Activated T-helper 9 cell treated with anti-CD3 and anti-CD28 coated beads, Interleukin-2, amount 50 U/mL, for 16 hours (primary cell): ENCODE measurements at regions not wholly inside any gene's neighbourhood (a gene's known extent, or its start where the extent isn't known, plus 50 kb on each side); places are given as distances from the start of the nearest gene placed in this dataset.

Experiments
- DNase-seq: peaks from one replicate; pipeline ENCODE4 v3.0.0-alpha.2; 2020; ENCODE audit warnings: low read depth

- DNase-seq: no peak
Observed at GRCh38 chr2:106709229-106709628, 176.7 kb downstream of the ST6GAL2 start.

DNA sequence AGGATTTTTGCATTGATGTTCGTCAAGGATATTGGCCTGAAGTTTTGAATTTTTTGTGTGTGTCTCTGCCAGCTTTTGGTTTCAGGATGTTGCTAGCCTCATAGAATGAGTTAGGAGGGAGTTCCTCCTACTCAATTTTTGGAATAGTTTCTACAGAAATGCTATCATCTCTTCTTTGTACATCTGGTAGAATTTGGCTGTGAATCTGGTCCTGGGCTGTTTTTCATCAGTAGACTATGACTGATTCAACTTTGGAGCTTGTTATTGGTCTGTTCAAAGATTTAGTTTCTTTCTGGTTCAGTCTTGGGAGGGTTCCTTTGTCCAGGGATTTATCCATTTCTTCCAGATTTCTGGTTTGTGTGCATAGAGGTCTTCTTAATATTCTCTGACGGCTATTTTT lies 166.7 kb downstream of the ST6GAL2 start:
- DNase-seq: no peak

- DNase-seq: no peak
Observed at GRCh38 chr2:106720026-106720425, 165.9 kb downstream of the ST6GAL2 start.

GRCh38 chr2:106724301-106724794 lies 161.6 kb downstream of the ST6GAL2 start:
- DNase-seq: no peak

- no peak for DNase-seq
Observed at GRCh38 chr2:106734165-106734564, 151.8 kb downstream of the ST6GAL2 start.

DNA sequence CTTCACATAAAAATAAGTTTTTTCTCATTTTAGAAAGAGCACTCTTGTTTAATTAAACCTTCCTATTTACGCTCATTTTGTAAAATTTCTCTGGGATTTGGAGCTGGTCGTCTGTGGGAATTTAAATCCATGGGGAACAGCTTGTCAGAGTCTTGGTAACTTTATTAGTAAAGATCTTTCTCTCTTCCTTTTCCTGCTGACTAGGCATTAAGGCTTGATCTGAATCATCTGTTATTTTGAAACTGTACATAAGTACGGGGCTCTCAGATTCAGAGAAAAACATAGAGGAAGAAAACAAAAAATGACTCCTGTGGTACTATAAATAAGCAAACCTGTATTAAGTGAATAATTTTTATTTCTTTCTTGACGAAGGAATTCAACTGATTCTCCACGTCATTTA lies 150.2 kb downstream of the ST6GAL2 start:
- DNase-seq: no peak

DNA sequence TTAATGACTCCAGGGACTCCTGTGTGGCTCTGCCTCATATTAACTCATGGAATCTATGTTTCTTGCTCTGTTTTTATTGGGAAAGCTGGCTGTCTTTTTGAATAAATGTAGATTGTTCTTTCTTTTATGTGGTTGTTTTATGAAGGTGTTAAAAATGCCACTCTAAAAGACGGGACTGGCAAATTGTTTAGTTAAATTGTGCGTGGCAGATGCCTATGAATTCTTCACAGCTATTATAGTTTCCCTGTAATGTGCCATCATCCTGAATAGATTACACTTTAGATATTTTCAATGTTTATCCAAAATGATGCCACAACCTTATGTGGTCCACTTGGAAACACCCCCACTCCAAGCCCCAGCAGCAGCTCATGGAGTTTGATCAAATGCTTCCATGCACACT lies 149.7 kb downstream of the ST6GAL2 start:
- no peak for DNase-seq

- DNase-seq: no peak
Observed at GRCh38 chr2:106745468-106745867, 140.5 kb downstream of the ST6GAL2 start.

DNA sequence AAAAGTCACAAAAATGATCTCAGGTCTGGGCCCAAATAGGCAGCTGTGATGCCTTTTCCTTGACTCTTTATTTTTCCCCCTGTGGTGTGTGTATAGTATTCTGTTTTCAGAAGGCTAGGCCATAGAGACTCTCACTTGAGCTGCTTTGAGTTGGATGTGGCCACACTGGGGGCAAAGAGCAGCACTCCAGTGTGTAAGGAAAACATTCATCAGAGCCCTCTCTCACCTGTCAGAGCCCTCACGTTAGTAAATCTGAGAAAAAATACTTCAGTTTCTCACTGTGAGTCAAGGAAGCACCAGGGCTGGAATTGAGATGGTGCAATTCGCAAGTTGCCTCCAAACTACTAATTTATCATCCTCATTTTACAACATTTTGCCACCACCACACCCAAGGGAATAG lies 136.1 kb downstream of the ST6GAL2 start:
- DNase-seq: no peak
